IMR-90 (cell line): ENCODE measurements at regions not wholly inside any gene's neighbourhood (a gene's known extent, or its start where the extent isn't known, plus 50 kb on each side); places are given as distances from the start of the nearest gene placed in this dataset.

ENCODE experiments used
- ATAC-seq: fragments of 200-7000 bp; cut with Tn5 transposase; 2 replicates; pipeline ENCODE4 v1.9.1; 2020; ENCODE audit warnings: low read depth, mild to moderate bottlenecking, moderate library complexity
- BruUV-seq: library from RNA; stranded (reverse); fragments of 400-500 nt; replicated peaks from 2 replicates; lab custom pipeline; 2021; lab: Mats Ljungman, UMichigan
- CTCF ChIA-PET: fragments of 300-600 bp; formaldehyde crosslinking; extraction: SDS; loops from one replicate; lab custom pipeline; 2021; ENCODE audit warnings: antibody characterized with exemption; lab: Yijun Ruan, JAX
- POLR2A ChIA-PET: fragments of 300-600 bp; sonication (Branson Sonifier 250); formaldehyde crosslinking; loops from one replicate; lab custom pipeline; 2022; ENCODE audit warnings: antibody characterized with exemption; ENCODE audit not compliant: unreplicated experiment; lab: Charles Lee
- DNase-seq: peaks from one replicate; pipeline ENCODE4 v3.0.0; 2013
- H2AFZ ChIP-seq: replicated peaks from 2 replicates; pipeline ENCODE3; 2013; ENCODE audit warnings: low read length, mild to moderate bottlenecking; ENCODE audit not compliant: poor library complexity
- H2AK5ac ChIP-seq: 2 replicates; pipeline ENCODE4 v1.6.1; 2013; ENCODE audit warnings: low read depth, low read length, inconsistent platforms
- H2AK9ac ChIP-seq: replicated peaks from 2 replicates; pipeline ENCODE3; 2013; ENCODE audit warnings: mild to moderate bottlenecking, low read depth, low read length, moderate library complexity; ENCODE audit not compliant: poor library complexity
- H2BK120ac ChIP-seq: 2 replicates; pipeline ENCODE4 v1.6.1; 2013; ENCODE audit warnings: low read depth, low read length, inconsistent platforms
- H2BK15ac ChIP-seq: 3 replicates; pipeline ENCODE4 v1.6.1; 2013; ENCODE audit warnings: low read depth, low read length, inconsistent platforms
- H2BK20ac ChIP-seq: 2 replicates; pipeline ENCODE4 v1.6.1; 2013; ENCODE audit warnings: low read depth, mild to moderate bottlenecking, inconsistent platforms, low read length, moderate library complexity
- H2BK5ac ChIP-seq: 2 replicates; pipeline ENCODE4 v1.6.1; 2013; ENCODE audit warnings: mild to moderate bottlenecking, low read depth, low read length, inconsistent platforms; ENCODE audit not compliant: poor library complexity, severe bottlenecking
- H3K14ac ChIP-seq: replicated peaks from 2 replicates; pipeline ENCODE4 v1.6.1; 2013; ENCODE audit warnings: low read depth, low read length, inconsistent platforms
- H3K18ac ChIP-seq: 2 replicates; pipeline ENCODE4 v1.6.1; 2013; ENCODE audit warnings: low read depth, low read length, control low read depth
- H3K23ac ChIP-seq: 2 replicates; pipeline ENCODE4 v1.6.1; 2013; ENCODE audit warnings: low read depth, low read length, inconsistent platforms
- H3K27ac ChIP-seq: 2 replicates; pipeline ENCODE4 v1.5.1; 2013; ENCODE audit warnings: mild to moderate bottlenecking, control low read depth, low read length; ENCODE audit not compliant: insufficient read depth
- H3K27me3 ChIP-seq: 2 replicates; pipeline ENCODE4 v1.6.1; 2013; ENCODE audit warnings: low read length; ENCODE audit not compliant: control insufficient read depth, insufficient read depth
- H3K36me3 ChIP-seq: 2 replicates; pipeline ENCODE4 v1.6.1; 2013; ENCODE audit warnings: low read length, mixed read lengths; ENCODE audit not compliant: control insufficient read depth, insufficient read depth
- H3K4ac ChIP-seq: 2 replicates; pipeline ENCODE4 v1.6.1; 2013; ENCODE audit warnings: low read depth, low read length, inconsistent platforms
- H3K4me1 ChIP-seq: 2 replicates; pipeline ENCODE4 v1.6.1; 2013; ENCODE audit warnings: low read length, mixed read lengths; ENCODE audit not compliant: control insufficient read depth, insufficient read depth
- H3K4me2 ChIP-seq: 2 replicates; pipeline ENCODE4 v1.6.1; 2013; ENCODE audit warnings: low read depth, mild to moderate bottlenecking, control low read depth, low read length, moderate library complexity
- H3K4me3 ChIP-seq: 2 replicates; pipeline ENCODE4 v1.5.1; 2013; ENCODE audit warnings: low read depth, mild to moderate bottlenecking, control low read depth, low read length, moderate library complexity; ENCODE audit not compliant: insufficient read depth
- H3K56ac ChIP-seq: 2 replicates; pipeline ENCODE4 v1.6.1; 2013; ENCODE audit warnings: low read length, inconsistent platforms; ENCODE audit not compliant: insufficient read depth; ENCODE audit errors: extremely low read depth
- H3K79me1 ChIP-seq, 2 experiments: 2 replicates each; pipeline ENCODE4 v1.6.1; 2013; ENCODE audit warnings: low read length in 2 of 2, inconsistent platforms in 1 of 2, low read depth in 1 of 2
- H3K9ac ChIP-seq: 2 replicates; pipeline ENCODE4 v1.6.1; 2013; ENCODE audit warnings: low read depth, low read length, control low read depth
- H3K9me1 ChIP-seq: 2 replicates; pipeline ENCODE4 v1.6.1; 2013; ENCODE audit warnings: low read length, inconsistent platforms; ENCODE audit not compliant: insufficient read depth
- H3K9me3 ChIP-seq: 2 replicates; pipeline ENCODE4 v1.6.1; 2013; ENCODE audit warnings: low read length; ENCODE audit not compliant: control insufficient read depth, insufficient read depth
- H4K20me1 ChIP-seq: 2 replicates; pipeline ENCODE4 v1.6.1; 2013; ENCODE audit warnings: low read length, inconsistent platforms; ENCODE audit not compliant: insufficient read depth
- H4K5ac ChIP-seq: 2 replicates; pipeline ENCODE4 v1.6.1; 2013; ENCODE audit warnings: mild to moderate bottlenecking, low read depth, low read length, control low read depth
- H4K8ac ChIP-seq, 2 experiments: 2 replicates each; pipeline ENCODE4 v1.6.1; 2013; ENCODE audit warnings: low read depth in 2 of 2, low read length in 2 of 2, control low read depth in 1 of 2, inconsistent platforms in 1 of 2
- H4K91ac ChIP-seq: 2 replicates; pipeline ENCODE4 v1.6.1; 2013; ENCODE audit warnings: low read depth, low read length, inconsistent platforms; ENCODE audit not compliant: insufficient read depth
- BHLHE40 ChIP-seq: fragments of 150-350 bp; IDR thresholded peaks from 2 replicates; pipeline ENCODE4 v1.6.1; 2016; ENCODE audit warnings: mild to moderate bottlenecking, low read depth, low read length
- CEBPB ChIP-seq: IDR thresholded peaks from 2 replicates; pipeline ENCODE4 v1.6.1; 2012; ENCODE audit warnings: low read depth, low read length, improper control_type of control experiment
- CHD1 ChIP-seq: IDR thresholded peaks from 2 replicates; pipeline ENCODE4 v1.6.1; 2012; ENCODE audit warnings: low read depth, low read length, improper control_type of control experiment
- CTCF ChIP-seq: conservative IDR thresholded peaks from 2 replicates; pipeline ENCODE4 v1.5.1; 2012; ENCODE audit warnings: mild to moderate bottlenecking, low read depth, low read length, improper control_type of control experiment
- ELK1 ChIP-seq: fragments of 150-350 bp; IDR thresholded peaks from 2 replicates; pipeline ENCODE4 v1.6.1; 2016; ENCODE audit warnings: low read depth, mild to moderate bottlenecking, low read length, moderate library complexity, borderline replicate concordance
- FOS ChIP-seq: fragments of 150-350 bp; IDR thresholded peaks from 2 replicates; pipeline ENCODE4 v1.6.1; 2016; ENCODE audit warnings: low read depth, low read length
- MAFK ChIP-seq: IDR thresholded peaks from 2 replicates; pipeline ENCODE4 v1.6.1; 2012; ENCODE audit warnings: low read depth, low read length, improper control_type of control experiment
- MAZ ChIP-seq: IDR thresholded peaks from 2 replicates; pipeline ENCODE4 v1.6.1; 2012; ENCODE audit warnings: low read depth, mild to moderate bottlenecking, low read length, improper control_type of control experiment, moderate library complexity, borderline replicate concordance
- MXI1 ChIP-seq: IDR thresholded peaks from 2 replicates; pipeline ENCODE4 v1.6.1; 2012; ENCODE audit warnings: low read depth, mild to moderate bottlenecking, low read length, moderate library complexity, borderline replicate concordance
- NFE2L2 ChIP-seq: fragments of 150-350 bp; IDR thresholded peaks from 2 replicates; pipeline ENCODE4 v1.6.1; 2016; ENCODE audit warnings: low read depth, mild to moderate bottlenecking, low read length
- POLR2A ChIP-seq: IDR thresholded peaks from 2 replicates; pipeline ENCODE4 v1.6.1; 2012; ENCODE audit warnings: mild to moderate bottlenecking, low read depth, low read length
- RAD21 ChIP-seq: IDR thresholded peaks from 2 replicates; pipeline ENCODE4 v1.6.1; 2012; ENCODE audit warnings: low read length, improper control_type of control experiment
- RCOR1 ChIP-seq: IDR thresholded peaks from 2 replicates; pipeline ENCODE4 v1.6.1; 2012; ENCODE audit warnings: mild to moderate bottlenecking, low read length, improper control_type of control experiment; ENCODE audit not compliant: insufficient replicate concordance
- RFX5 ChIP-seq: IDR thresholded peaks from 2 replicates; pipeline ENCODE4 v1.8.0; 2012; ENCODE audit warnings: low read depth, mild to moderate bottlenecking, low read length, moderate library complexity
- SMC3 ChIP-seq: fragments of 150-350 bp; IDR thresholded peaks from 2 replicates; pipeline ENCODE4 v1.6.1; 2016; ENCODE audit warnings: low read depth, mild to moderate bottlenecking, antibody characterized with exemption, low read length, moderate library complexity
- USF2 ChIP-seq: fragments of 150-350 bp; IDR thresholded peaks from 2 replicates; pipeline ENCODE4 v1.6.1; 2017; ENCODE audit warnings: mild to moderate bottlenecking, antibody characterized with exemption, low read length, low read depth
- WGBS, 2 experiments: methylation state at CpG; one replicate each; pipeline versions ENCODE4 v1.1.5 to v1.1.7; 2013; ENCODE audit warnings: missing lambda C conversion rate in 2 of 2; ENCODE audit not compliant: insufficient read length in 1 of 2; ENCODE audit errors: extremely low coverage in 2 of 2; 5-methylcytosine and 5-hydroxymethylcytosine counted together
- dilution Hi-C: fragments of 300-500 bp; cut with HindIII; formaldehyde crosslinking; loops from one replicate; pipeline ENCODE4 v1.14.3; 2018; ENCODE audit warnings: low sequenced_read_pairs; ENCODE audit not compliant: unreplicated experiment
- in situ Hi-C: fragments of 300-500 bp; cut with MboI; formaldehyde crosslinking; loops from 3 replicates; pipeline ENCODE4 v1.14.3; 2019; ENCODE audit warnings: low sequenced_read_pairs, inconsistent platforms, mixed read lengths
- intact Hi-C: fragments of 100-400 bp; cut with micrococcal nuclease; formaldehyde crosslinking; loops from 2 replicates; pipeline ENCODE4 v1.10.0; 2022

- BruUV-seq = no TSS peak
- CTCF ChIA-PET = no interaction called here
- Histone ChIP-seq H2AK5ac (no peak overlapping the region), H3K4me3 (no peak overlapping the region), H3K14ac (no peak overlapping the region), H3K23ac (no peak overlapping the region), H2BK20ac (no peak overlapping the region), H3K9me3 (peaks cover 6% of the 10 kb centered on the region), H4K91ac (no peak overlapping the region), H2AK9ac (no peak overlapping the region), H2BK5ac (no peak overlapping the region), H3K9ac (no peak overlapping the region), H3K9me1 (no peaks in the 10 kb centered on the region), H3K4me1 (no peaks in the 10 kb centered on the region), H3K4me2 (no peak overlapping the region), H4K20me1 (no peaks in the 10 kb centered on the region), H3K56ac (no peak overlapping the region), H3K4ac (no peak overlapping the region), H3K18ac (no peak overlapping the region), H2BK120ac (no peak overlapping the region), H3K79me1 (no peaks in the 10 kb centered on the region), H3K27ac (no peak overlapping the region), H2BK15ac (no peak overlapping the region), H4K5ac (no peak overlapping the region), H2AFZ (no peak overlapping the region), H3K27me3 (no peaks in the 10 kb centered on the region), H3K36me3 (no peaks in the 10 kb centered on the region), H4K8ac (no peak overlapping the region)
- dilution Hi-C loops (no loop called here), in situ Hi-C loops (no loop called here), intact Hi-C loops (no loop called here)
- ATAC-seq (no peak), DNase-seq (no peak)
- no CpG with 5 or more reads among the region's 3 CpGs for WGBS, 2 experiments
- TF ChIP-seq SMC3 = no peak
- TF ChIP-seq RFX5 = no peak
- TF ChIP-seq MAZ = no peak
- no peak for TF ChIP-seq FOS
- no peak for TF ChIP-seq RAD21
- no peak for TF ChIP-seq MXI1
- no peak for TF ChIP-seq BHLHE40
- no peak for TF ChIP-seq MAFK
- TF ChIP-seq USF2 = no peak
- no peak for TF ChIP-seq ELK1
- TF ChIP-seq CEBPB = no peak
- no peak for TF ChIP-seq RCOR1
- no peak for TF ChIP-seq CHD1
- no peak for TF ChIP-seq NFE2L2
- no peak for TF ChIP-seq CTCF
- TF ChIP-seq POLR2A = no peak
- POLR2A ChIA-PET = no interaction called here
These were observed 907.3 kb upstream of the MANEA start for GRCh38 chr6:94670017-94670416.
